ENCODE measurements at regions not wholly inside any gene's neighbourhood (a gene's known extent, or its start where the extent isn't known, plus 50 kb on each side); places are given as distances from the start of the nearest gene placed in this dataset.

GRCh38 chr3:64444490-64445108 lies 219.3 kb upstream of the PRICKLE2 start:
- Mint-ChIP-seq H3K4me3 (ENCODE audit: low read depth, unreplicated experiment) (peak overlapping the region; percentile 67), H3K4me1 (ENCODE audit: low read depth, unreplicated experiment) (peaks cover 15% of the 10 kb centered on the region), H3K27ac (ENCODE audit: unreplicated experiment) (no peak overlapping the region), H3K9me3 (ENCODE audit: low read depth, unreplicated experiment) (no peaks in the 10 kb centered on the region), H3K27me3 (ENCODE audit: unreplicated experiment) (peaks cover 21% of the 10 kb centered on the region), H3K36me3 (ENCODE audit: insufficient read depth, unreplicated experiment) (peaks cover 6% of the 10 kb centered on the region)
- CTCF ChIA-PET, result no interaction called here
- TF ChIP-seq, protein P1, sequence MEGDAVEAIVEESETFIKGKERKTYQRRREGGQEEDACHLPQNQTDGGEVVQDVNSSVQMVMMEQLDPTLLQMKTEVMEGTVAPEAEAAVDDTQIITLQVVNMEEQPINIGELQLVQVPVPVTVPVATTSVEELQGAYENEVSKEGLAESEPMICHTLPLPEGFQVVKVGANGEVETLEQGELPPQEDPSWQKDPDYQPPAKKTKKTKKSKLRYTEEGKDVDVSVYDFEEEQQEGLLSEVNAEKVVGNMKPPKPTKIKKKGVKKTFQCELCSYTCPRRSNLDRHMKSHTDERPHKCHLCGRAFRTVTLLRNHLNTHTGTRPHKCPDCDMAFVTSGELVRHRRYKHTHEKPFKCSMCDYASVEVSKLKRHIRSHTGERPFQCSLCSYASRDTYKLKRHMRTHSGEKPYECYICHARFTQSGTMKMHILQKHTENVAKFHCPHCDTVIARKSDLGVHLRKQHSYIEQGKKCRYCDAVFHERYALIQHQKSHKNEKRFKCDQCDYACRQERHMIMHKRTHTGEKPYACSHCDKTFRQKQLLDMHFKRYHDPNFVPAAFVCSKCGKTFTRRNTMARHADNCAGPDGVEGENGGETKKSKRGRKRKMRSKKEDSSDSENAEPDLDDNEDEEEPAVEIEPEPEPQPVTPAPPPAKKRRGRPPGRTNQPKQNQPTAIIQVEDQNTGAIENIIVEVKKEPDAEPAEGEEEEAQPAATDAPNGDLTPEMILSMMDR (IDR thresholded peaks at IDR 0.05; ENCODE audit: unreplicated experiment), result no peak
- intact Hi-C loops (cut with micrococcal nuclease; ENCODE audit: unreplicated experiment), result no loop called here
- no TSS peak for BruUV-seq (replicated peaks)
- peak; percentile 9 for DNase-seq

- Mint-ChIP-seq H3K9me3 (ENCODE audit: low read depth, unreplicated experiment) (no peaks in the 10 kb centered on the region), H3K4me1 (ENCODE audit: low read depth, unreplicated experiment) (peaks cover 15% of the 10 kb centered on the region), H3K27ac (ENCODE audit: unreplicated experiment) (no peak overlapping the region), H3K4me3 (ENCODE audit: low read depth, unreplicated experiment) (no peak overlapping the region), H3K27me3 (ENCODE audit: unreplicated experiment) (peaks cover 21% of the 10 kb centered on the region), H3K36me3 (ENCODE audit: insufficient read depth, unreplicated experiment) (peaks cover 6% of the 10 kb centered on the region)
- TF ChIP-seq, protein P1 (IDR thresholded peaks at IDR 0.05; ENCODE audit: unreplicated experiment), result no peak
- intact Hi-C loops (cut with micrococcal nuclease; ENCODE audit: unreplicated experiment), result no loop called here
- BruUV-seq (replicated peaks), result no TSS peak
- CTCF ChIA-PET, result no interaction called here
- DNase-seq, result no peak
Observed at GRCh38 chr3:64443546-64444381, 218.5 kb upstream of the PRICKLE2 start.

DNA sequence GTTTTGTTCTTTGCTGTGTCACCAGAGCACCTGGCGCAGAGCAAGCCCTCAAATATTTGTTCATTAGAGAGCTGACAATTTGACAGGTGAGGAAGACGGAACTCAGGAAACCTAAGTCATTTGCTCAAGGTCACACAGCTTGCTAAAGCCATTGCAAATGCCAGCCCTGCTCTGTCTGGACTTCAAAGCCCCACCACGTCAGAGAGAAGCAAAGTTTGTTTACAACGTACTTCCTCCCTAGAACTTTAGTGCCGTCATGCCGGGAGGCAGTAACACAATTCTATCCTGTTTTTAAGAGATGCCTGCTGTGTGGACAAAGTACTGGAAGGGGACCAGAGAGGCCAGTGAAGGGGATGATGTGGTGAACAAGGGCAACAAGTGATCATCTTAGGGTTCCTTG lies 216.6 kb upstream of the PRICKLE2 start:
- no TSS peak for BruUV-seq (replicated peaks)
- Mint-ChIP-seq H3K36me3 (ENCODE audit: insufficient read depth, unreplicated experiment) (peaks cover 6% of the 10 kb centered on the region), H3K4me1 (ENCODE audit: low read depth, unreplicated experiment) (peaks cover 23% of the 10 kb centered on the region), H3K27ac (ENCODE audit: unreplicated experiment) (no peak overlapping the region), H3K27me3 (ENCODE audit: unreplicated experiment) (peaks cover 9% of the 10 kb centered on the region), H3K4me3 (ENCODE audit: low read depth, unreplicated experiment) (no peak overlapping the region), H3K9me3 (ENCODE audit: low read depth, unreplicated experiment) (no peaks in the 10 kb centered on the region)
- TF ChIP-seq, protein P1 (IDR thresholded peaks at IDR 0.05; ENCODE audit: unreplicated experiment), result no peak
- no peak for DNase-seq
- intact Hi-C loops (cut with micrococcal nuclease; ENCODE audit: unreplicated experiment), result no loop called here
- CTCF ChIA-PET, result no interaction called here

GRCh38 chr3:64440498-64440897 lies 215.2 kb upstream of the PRICKLE2 start:
- Mint-ChIP-seq H3K27ac (ENCODE audit: unreplicated experiment) (peak overlapping the region; percentile 36), H3K4me1 (ENCODE audit: low read depth, unreplicated experiment) (peaks cover 25% of the 10 kb centered on the region), H3K4me3 (ENCODE audit: low read depth, unreplicated experiment) (peak overlapping the region; percentile 59), H3K27me3 (ENCODE audit: unreplicated experiment) (no peaks in the 10 kb centered on the region), H3K36me3 (ENCODE audit: insufficient read depth, unreplicated experiment) (peaks cover 3% of the 10 kb centered on the region), H3K9me3 (ENCODE audit: low read depth, unreplicated experiment) (no peaks in the 10 kb centered on the region)
- no TSS peak for BruUV-seq (replicated peaks)
- intact Hi-C loops (cut with micrococcal nuclease; ENCODE audit: unreplicated experiment), result no loop called here
- DNase-seq, result peak; percentile 65
- TF ChIP-seq, protein P1 (IDR thresholded peaks at IDR 0.05; ENCODE audit: unreplicated experiment), result no peak
- CTCF ChIA-PET, result no interaction called here
